GM12864 (cell line): ENCODE measurements at regions not wholly inside any gene's neighbourhood (a gene's known extent, or its start where the extent isn't known, plus 50 kb on each side); places are given as distances from the start of the nearest gene placed in this dataset.
"Not testable (repeated sequence)": the region's sequence is repeated elsewhere in the genome, so short reads cannot be mapped to it uniquely, and the experiment has no call there.

Experiments
- DNase-seq: peaks from one replicate; pipeline ENCODE4 v3.0.0-alpha.2; 2011; ENCODE audit warnings: low read depth
- H3K4me3 ChIP-seq: 2 replicates; pipeline ENCODE4 v1.5.1; 2011; ENCODE audit warnings: mild to moderate bottlenecking, low read depth, low read length, control low read depth
- CTCF ChIP-seq: IDR thresholded peaks from 2 replicates; pipeline ENCODE4 v1.5.1; 2011; ENCODE audit warnings: low read depth, mild to moderate bottlenecking, moderate library complexity, low read length, control low read depth, inconsistent platforms; ENCODE audit errors: missing control alignments

DNA sequence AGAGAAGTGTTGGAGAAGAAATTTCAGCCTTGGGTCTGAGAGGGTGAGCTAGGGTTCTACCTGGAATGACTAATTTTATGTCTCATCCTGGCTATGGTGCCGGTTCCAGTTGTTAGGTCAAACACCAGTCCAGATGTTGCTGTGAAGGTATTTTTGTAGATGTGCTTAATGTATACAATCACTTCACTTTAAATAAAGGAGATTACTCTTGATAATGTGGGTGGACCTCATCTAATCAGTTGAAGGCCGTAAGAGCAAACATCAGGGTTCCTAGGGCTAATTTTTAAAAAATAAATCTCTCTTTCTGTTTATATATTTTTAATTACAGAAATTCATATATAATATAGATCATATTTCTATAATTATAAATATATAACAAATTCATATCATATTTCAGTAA is 90.5 kb upstream of the GDNF start:
- DNase-seq, result no peak
- no peak for TF ChIP-seq CTCF
- no peak overlapping the region for H3K4me3 ChIP-seq

- DNase-seq, result no peak
- TF ChIP-seq CTCF, result no peak
- no peak overlapping the region for H3K4me3 ChIP-seq
These were observed 90.0 kb upstream of the GDNF start for GRCh38 chr5:37929791-37930190.

GRCh38 chr5:37927753-37928152 is 87.9 kb upstream of the GDNF start:
- not testable (repeated sequence) for H3K4me3 ChIP-seq, DNase-seq

DNA sequence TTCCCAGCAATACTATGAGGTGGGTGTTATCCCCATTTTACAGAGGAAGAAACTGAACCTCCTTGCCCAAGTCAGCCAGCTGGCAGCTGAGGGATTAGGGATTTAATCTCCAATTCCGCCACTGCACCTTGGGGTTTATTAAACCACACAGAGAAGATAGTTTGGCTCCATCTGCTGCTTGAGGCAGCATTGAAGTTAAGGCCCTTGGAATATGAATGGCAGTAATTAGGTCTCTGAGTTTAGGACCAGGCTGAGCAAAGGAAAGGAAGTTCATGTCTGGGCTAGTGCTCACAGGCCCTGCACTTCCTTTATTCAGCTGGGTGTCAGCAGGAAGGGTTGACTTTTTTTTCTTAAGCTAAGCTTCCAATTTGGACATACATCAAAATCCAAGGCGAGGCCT is 86.9 kb upstream of the GDNF start:
- DNase-seq, result no peak
- TF ChIP-seq CTCF, result no peak
- H3K4me3 ChIP-seq, result no peak overlapping the region

GRCh38 chr5:37921452-37921851 is 81.6 kb upstream of the GDNF start:
- TF ChIP-seq CTCF, result no peak
- H3K4me3 ChIP-seq, result no peak overlapping the region
- DNase-seq, result no peak

DNA sequence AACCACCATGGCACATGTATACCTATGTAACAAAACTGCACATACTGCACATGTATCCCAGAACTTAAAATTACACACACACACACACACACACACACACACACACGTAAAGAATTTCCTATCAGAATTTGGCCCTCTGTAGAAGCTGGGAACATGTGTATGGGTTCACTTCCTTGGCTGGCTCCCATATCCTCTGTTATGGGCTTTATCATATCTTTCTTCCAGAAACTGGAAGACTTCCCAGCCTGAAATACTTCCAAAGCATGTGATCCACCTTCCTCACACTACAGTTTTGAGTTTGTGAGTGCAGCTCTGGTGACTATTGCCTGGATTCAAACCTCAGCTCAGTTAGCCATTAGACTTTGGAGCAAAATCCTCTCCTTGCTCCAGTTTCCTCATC is 78.6 kb upstream of the GDNF start:
- no peak for DNase-seq
- H3K4me3 ChIP-seq, result no peak overlapping the region
- no peak for TF ChIP-seq CTCF

GRCh38 chr5:37916525-37916924 is 76.7 kb upstream of the GDNF start:
- TF ChIP-seq CTCF, result no peak
- no peak for DNase-seq
- H3K4me3 ChIP-seq, result no peak overlapping the region
